ENCODE measurements at regions not wholly inside any gene's neighbourhood (a gene's known extent, or its start where the extent isn't known, plus 50 kb on each side); places are given as distances from the start of the nearest gene placed in this dataset.

GRCh38 chr11:133601641-133602040, 69.3 kb upstream of the OPCML start:
- no peak overlapping the region for H2AFZ ChIP-seq (ENCODE audit: low read length)
- CTCF ChIA-PET: no interaction called here
- H3F3A ChIP-seq (ENCODE audit: low read length, unreplicated experiment): no peaks in the 10 kb centered on the region

GRCh38 chr11:133600786-133601185, 68.5 kb upstream of the OPCML start:
- Histone ChIP-seq H3K9me2 (replicated peaks; ENCODE audit: low read length) (no peaks in the 10 kb centered on the region), H3K36me3 (ENCODE audit: low read depth, low read length) (no peaks in the 10 kb centered on the region), H3K79me2 (ENCODE audit: low read length) (no peaks in the 10 kb centered on the region), H4K20me1 (ENCODE audit: low read length) (no peaks in the 10 kb centered on the region), H3F3A (ENCODE audit: low read length, unreplicated experiment) (no peaks in the 10 kb centered on the region), H3K4me1 (ENCODE audit: insufficient read depth, low read length) (no peaks in the 10 kb centered on the region), H3K9me3 (ENCODE audit: low read length) (peaks cover 63% of the 10 kb centered on the region), H3K4me2 (ENCODE audit: low read length) (no peak overlapping the region), H3K27me3 (ENCODE audit: low read length) (no peaks in the 10 kb centered on the region), H3K4me3 (ENCODE audit: low read length) (no peak overlapping the region), H3K27ac (ENCODE audit: low read length) (no peak overlapping the region), H2AFZ (ENCODE audit: low read length) (no peak overlapping the region), H3K9ac (ENCODE audit: low read length) (no peak overlapping the region)
- ATAC-seq (no peak), DNase-seq (no peak)
- BruUV-seq (replicated peaks): no TSS peak
- ChIA-PET CTCF (no interaction called here), POLR2A (ENCODE audit: unreplicated experiment) (no interaction called here)
- TF ChIP-seq CTCF (conservative IDR thresholded peaks at IDR 0.05; ENCODE audit: low read depth, low read length) (no peak), EZH2phosphoT487 (IDR thresholded peaks at IDR 0.05; ENCODE audit: borderline replicate concordance, low read length) (no peak), EZH2 (IDR thresholded peaks at IDR 0.05; ENCODE audit: low read length, unreplicated experiment) (no peak)
- intact Hi-C loops (cut with micrococcal nuclease): no loop called here

More at GRCh38 chr11:133601641-133602040, 69.3 kb upstream of the OPCML start:
- no peak for DNase-seq
- Histone ChIP-seq H3K9me3 (ENCODE audit: low read length) (peaks cover 58% of the 10 kb centered on the region), H3K9me2 (replicated peaks; ENCODE audit: low read length) (no peaks in the 10 kb centered on the region), H3K27ac (ENCODE audit: low read length) (no peak overlapping the region), H3K9ac (ENCODE audit: low read length) (no peak overlapping the region), H3K4me1 (ENCODE audit: insufficient read depth, low read length) (no peaks in the 10 kb centered on the region), H3K36me3 (ENCODE audit: low read depth, low read length) (no peaks in the 10 kb centered on the region), H3K4me2 (ENCODE audit: low read length) (no peak overlapping the region), H3K79me2 (ENCODE audit: low read length) (no peaks in the 10 kb centered on the region), H4K20me1 (ENCODE audit: low read length) (no peaks in the 10 kb centered on the region), H3K27me3 (ENCODE audit: low read length) (no peaks in the 10 kb centered on the region), H3K4me3 (ENCODE audit: low read length) (no peak overlapping the region)
- POLR2A ChIA-PET (ENCODE audit: unreplicated experiment): no interaction called here
- TF ChIP-seq EZH2 (IDR thresholded peaks at IDR 0.05; ENCODE audit: low read length, unreplicated experiment) (no peak), CTCF (conservative IDR thresholded peaks at IDR 0.05; ENCODE audit: low read depth, low read length) (no peak), EZH2phosphoT487 (IDR thresholded peaks at IDR 0.05; ENCODE audit: borderline replicate concordance, low read length) (no peak)
- ATAC-seq: no peak
- intact Hi-C loops (cut with micrococcal nuclease): no loop called here
- BruUV-seq (replicated peaks): no TSS peak

- CTCF ChIA-PET: no interaction called here
- Histone ChIP-seq H3K79me2 (ENCODE audit: low read length) (no peaks in the 10 kb centered on the region), H3K9me2 (replicated peaks; ENCODE audit: low read length) (no peaks in the 10 kb centered on the region), H3K27ac (ENCODE audit: low read length) (no peak overlapping the region), H3K4me1 (ENCODE audit: insufficient read depth, low read length) (no peaks in the 10 kb centered on the region), H3K9ac (ENCODE audit: low read length) (no peak overlapping the region), H3F3A (ENCODE audit: low read length, unreplicated experiment) (no peaks in the 10 kb centered on the region), H4K20me1 (ENCODE audit: low read length) (no peaks in the 10 kb centered on the region), H3K4me2 (ENCODE audit: low read length) (no peak overlapping the region), H3K36me3 (ENCODE audit: low read depth, low read length) (no peaks in the 10 kb centered on the region), H3K27me3 (ENCODE audit: low read length) (no peaks in the 10 kb centered on the region), H3K4me3 (ENCODE audit: low read length) (no peak overlapping the region), H2AFZ (ENCODE audit: low read length) (no peak overlapping the region), H3K9me3 (ENCODE audit: low read length) (peaks cover 63% of the 10 kb centered on the region)
- DNase-seq: no peak
- intact Hi-C loops (cut with micrococcal nuclease): no loop called here
- no TSS peak for BruUV-seq (replicated peaks)
- no peak for ATAC-seq
- TF ChIP-seq EZH2 (IDR thresholded peaks at IDR 0.05; ENCODE audit: low read length, unreplicated experiment): no peak
- no peak for TF ChIP-seq EZH2phosphoT487 (IDR thresholded peaks at IDR 0.05; ENCODE audit: borderline replicate concordance, low read length)
- no peak for TF ChIP-seq CTCF (conservative IDR thresholded peaks at IDR 0.05; ENCODE audit: low read depth, low read length)
- POLR2A ChIA-PET (ENCODE audit: unreplicated experiment): no interaction called here
These were observed 68.0 kb upstream of the OPCML start for GRCh38 chr11:133600306-133600705.
